ENCODE measurements at regions not wholly inside any gene's neighbourhood (a gene's known extent, or its start where the extent isn't known, plus 50 kb on each side); places are given as distances from the start of the nearest gene placed in this dataset.

- peak; percentile 92 to 98 for DNase-seq (ENCODE audit: low read depth in 2 of 2)
- Histone ChIP-seq H3K79me2 (ENCODE audit: control insufficient read depth, insufficient read depth, low read length) (no peaks in the 10 kb centered on the region), H3K9ac (ENCODE audit: insufficient read depth, low read length) (no peak overlapping the region), H3K9me3 (ENCODE audit: control insufficient read depth, insufficient read depth, low read depth, low read length) (no peaks in the 10 kb centered on the region), H3K4me3 (replicated peaks in 1 of 4; ENCODE audit: control extremely low read depth in 1 of 4, insufficient read depth in 1 of 4, low read depth in 3 of 4, low read length in 4 of 4) (no peak overlapping the region), H3K36me3 (ENCODE audit: control insufficient read depth, insufficient read depth, low read length) (no peaks in the 10 kb centered on the region), H4K20me1 (ENCODE audit: control insufficient read depth, extremely low read depth, insufficient read depth, low read length) (no peaks in the 10 kb centered on the region), H2AFZ (ENCODE audit: low read length) (no peak overlapping the region), H3K4me1 (ENCODE audit: control insufficient read depth, extremely low read depth, insufficient read depth, low read length) (peaks cover 8% of the 10 kb centered on the region), H3K27me3 (ENCODE audit: control insufficient read depth, insufficient read depth, low read length) (no peaks in the 10 kb centered on the region), H3K27ac (ENCODE audit: insufficient read depth, low read length) (no peak overlapping the region), H3K4me2 (ENCODE audit: extremely low read depth, insufficient read depth, low read length) (no peak overlapping the region)
- TF ChIP-seq CTCF (conservative IDR thresholded peaks at IDR 0.05 in 1 of 2, IDR thresholded peaks at IDR 0.05 in 1 of 2; ENCODE audit: low read depth in 1 of 2, low read length in 2 of 2) (no peak), EZH2 (IDR thresholded peaks at IDR 0.05; ENCODE audit: low read length, missing control alignments) (no peak)
Measured at GRCh38 chr15:95604634-95605036, 725.9 kb upstream of the NR2F2 start.

GRCh38 chr15:95605098-95605497 lies 725.4 kb upstream of the NR2F2 start:
- Histone ChIP-seq H3K4me3 (replicated peaks in 1 of 4; ENCODE audit: control extremely low read depth in 1 of 4, insufficient read depth in 1 of 4, low read depth in 3 of 4, low read length in 4 of 4) (no peak overlapping the region), H3K4me1 (ENCODE audit: control insufficient read depth, extremely low read depth, insufficient read depth, low read length) (peaks cover 8% of the 10 kb centered on the region), H3K27me3 (ENCODE audit: control insufficient read depth, insufficient read depth, low read length) (no peaks in the 10 kb centered on the region), H2AFZ (ENCODE audit: low read length) (no peak overlapping the region), H3K36me3 (ENCODE audit: control insufficient read depth, insufficient read depth, low read length) (no peaks in the 10 kb centered on the region), H3K9me3 (ENCODE audit: control insufficient read depth, insufficient read depth, low read depth, low read length) (no peaks in the 10 kb centered on the region), H3K9ac (ENCODE audit: insufficient read depth, low read length) (no peak overlapping the region), H4K20me1 (ENCODE audit: control insufficient read depth, extremely low read depth, insufficient read depth, low read length) (no peaks in the 10 kb centered on the region), H3K27ac (ENCODE audit: insufficient read depth, low read length) (no peak overlapping the region), H3K79me2 (ENCODE audit: control insufficient read depth, insufficient read depth, low read length) (no peaks in the 10 kb centered on the region), H3K4me2 (ENCODE audit: extremely low read depth, insufficient read depth, low read length) (no peak overlapping the region)
- no peak for DNase-seq (ENCODE audit: low read depth in 2 of 2)
- TF ChIP-seq CTCF (conservative IDR thresholded peaks at IDR 0.05 in 1 of 2, IDR thresholded peaks at IDR 0.05 in 1 of 2; ENCODE audit: low read depth in 1 of 2, low read length in 2 of 2) (no peak), EZH2 (IDR thresholded peaks at IDR 0.05; ENCODE audit: low read length, missing control alignments) (no peak)

GRCh38 chr15:95606551-95606950 lies 723.9 kb upstream of the NR2F2 start:
- Histone ChIP-seq H3K4me1 (ENCODE audit: control insufficient read depth, extremely low read depth, insufficient read depth, low read length) (peaks cover 8% of the 10 kb centered on the region), H3K9me3 (ENCODE audit: control insufficient read depth, insufficient read depth, low read depth, low read length) (no peaks in the 10 kb centered on the region), H3K79me2 (ENCODE audit: control insufficient read depth, insufficient read depth, low read length) (no peaks in the 10 kb centered on the region), H3K4me3 (replicated peaks in 1 of 4; ENCODE audit: control extremely low read depth in 1 of 4, insufficient read depth in 1 of 4, low read depth in 3 of 4, low read length in 4 of 4) (no peak overlapping the region), H3K9ac (ENCODE audit: insufficient read depth, low read length) (no peak overlapping the region), H3K4me2 (ENCODE audit: extremely low read depth, insufficient read depth, low read length) (no peak overlapping the region), H4K20me1 (ENCODE audit: control insufficient read depth, extremely low read depth, insufficient read depth, low read length) (no peaks in the 10 kb centered on the region), H3K27ac (ENCODE audit: insufficient read depth, low read length) (no peak overlapping the region), H3K27me3 (ENCODE audit: control insufficient read depth, insufficient read depth, low read length) (no peaks in the 10 kb centered on the region), H3K36me3 (ENCODE audit: control insufficient read depth, insufficient read depth, low read length) (no peaks in the 10 kb centered on the region), H2AFZ (ENCODE audit: low read length) (no peak overlapping the region)
- DNase-seq (ENCODE audit: low read depth in 2 of 2): no peak
- TF ChIP-seq CTCF (conservative IDR thresholded peaks at IDR 0.05 in 1 of 2, IDR thresholded peaks at IDR 0.05 in 1 of 2; ENCODE audit: low read depth in 1 of 2, low read length in 2 of 2) (no peak), EZH2 (IDR thresholded peaks at IDR 0.05; ENCODE audit: low read length, missing control alignments) (no peak)

Data from fibroblast of lung (primary cell).